Astrocyte (in vitro differentiated cells and primary cell): ENCODE measurements at regions not wholly inside any gene's neighbourhood (a gene's known extent, or its start where the extent isn't known, plus 50 kb on each side); places are given as distances from the start of the nearest gene placed in this dataset.

Experiments used
- DNase-seq: peaks from one replicate; pipeline ENCODE4 v3.0.0-alpha.2; 2010; ENCODE audit warnings: low read depth
- FAIRE-seq: peaks from 2 replicates; lab custom pipeline; 2011; peaks lifted over from hg19 to GRCh38; lab: Jason Lieb, UNC
- H2AFZ ChIP-seq: 2 replicates; pipeline ENCODE4 v1.6.0; 2012; ENCODE audit warnings: low read depth, low read length, inconsistent platforms
- H3K27ac ChIP-seq: 2 replicates; pipeline ENCODE4 v1.5.1; 2011; ENCODE audit warnings: low read depth, low read length, inconsistent platforms
- H3K27me3 ChIP-seq: 2 replicates; pipeline ENCODE4 v1.6.0; 2011; ENCODE audit warnings: low read length, inconsistent platforms; ENCODE audit not compliant: insufficient read depth
- H3K36me3 ChIP-seq: 2 replicates; pipeline ENCODE4 v1.5.1; 2011; ENCODE audit warnings: low read length, inconsistent platforms; ENCODE audit not compliant: insufficient read depth
- H3K4me1 ChIP-seq: 2 replicates; pipeline ENCODE4 v1.5.1; 2011; ENCODE audit warnings: low read length, inconsistent platforms; ENCODE audit not compliant: insufficient read depth
- H3K4me2 ChIP-seq: 2 replicates; pipeline ENCODE4 v1.6.0; 2012; ENCODE audit warnings: low read length, inconsistent platforms
- H3K4me3 ChIP-seq: 2 replicates; pipeline ENCODE4 v1.5.1; 2011; ENCODE audit warnings: low read depth, mild to moderate bottlenecking, low read length, inconsistent platforms; ENCODE audit not compliant: insufficient read depth
- H3K79me2 ChIP-seq: 2 replicates; pipeline ENCODE4 v1.6.0; 2012; ENCODE audit warnings: mild to moderate bottlenecking, low read length, inconsistent platforms; ENCODE audit not compliant: insufficient read depth
- H3K9ac ChIP-seq: 2 replicates; pipeline ENCODE4 v1.6.0; 2012; ENCODE audit warnings: mild to moderate bottlenecking, low read length, inconsistent platforms
- H3K9me3 ChIP-seq: 2 replicates; pipeline ENCODE4 v1.5.1; 2012; ENCODE audit warnings: low read depth, mild to moderate bottlenecking, low read length, inconsistent platforms; ENCODE audit not compliant: insufficient read depth
- H4K20me1 ChIP-seq: 2 replicates; pipeline ENCODE4 v1.6.0; 2012; ENCODE audit warnings: low read length, inconsistent platforms; ENCODE audit not compliant: insufficient read depth
- H3K27ac Mint-ChIP-seq: one replicate; pipeline ENCODE4 v1.8.0; 2021; ENCODE audit warnings: mild to moderate bottlenecking, mixed read lengths; ENCODE audit not compliant: unreplicated experiment
- H3K27me3 Mint-ChIP-seq: one replicate; pipeline ENCODE4 v1.8.0; 2021; ENCODE audit warnings: low read depth, mixed read lengths; ENCODE audit not compliant: unreplicated experiment
- H3K36me3 Mint-ChIP-seq: one replicate; pipeline ENCODE4 v1.8.0; 2021; ENCODE audit warnings: low read depth, mixed read lengths; ENCODE audit not compliant: unreplicated experiment
- H3K4me1 Mint-ChIP-seq: one replicate; pipeline ENCODE4 v1.8.0; 2021; ENCODE audit warnings: low read depth, mixed read lengths; ENCODE audit not compliant: unreplicated experiment
- H3K4me3 Mint-ChIP-seq: one replicate; pipeline ENCODE4 v1.8.0; 2021; ENCODE audit warnings: mild to moderate bottlenecking, moderate library complexity, mixed read lengths; ENCODE audit not compliant: unreplicated experiment
- H3K9me3 Mint-ChIP-seq: one replicate; pipeline ENCODE4 v1.8.0; 2021; ENCODE audit warnings: mild to moderate bottlenecking, mixed read lengths; ENCODE audit not compliant: unreplicated experiment
- EZH2 ChIP-seq: IDR thresholded peaks from 2 replicates; pipeline ENCODE4 v1.6.1; 2012; ENCODE audit warnings: mild to moderate bottlenecking, low read length, inconsistent platforms; ENCODE audit not compliant: insufficient read depth
- TF ChIP-seq, protein P1 (sequence below): IDR thresholded peaks from 2 replicates; pipeline ENCODE4 v1.5.1; 2011; ENCODE audit warnings: low read depth, mild to moderate bottlenecking, inconsistent platforms, low read length, moderate library complexity; ENCODE audit not compliant: insufficient read depth

DNA sequence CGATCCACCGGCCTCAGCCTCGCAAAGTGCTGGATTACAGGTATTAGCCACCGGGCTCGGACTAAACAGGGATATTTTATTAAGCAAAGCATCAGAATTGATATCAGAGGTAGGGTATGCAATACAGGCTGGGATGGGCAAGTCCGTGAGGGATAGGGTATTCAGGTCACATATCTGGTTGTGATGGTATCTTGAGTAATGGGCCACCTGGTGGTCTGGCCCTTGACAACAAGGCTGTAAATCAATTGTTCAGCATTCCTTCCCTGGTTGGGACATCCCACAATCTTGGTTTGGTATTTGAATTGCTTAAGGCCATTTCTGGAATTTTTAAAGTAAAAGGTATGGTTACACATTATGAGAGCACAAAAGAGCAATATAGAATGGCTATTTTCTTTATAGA is 1588.0 kb downstream of the SLITRK1 start:
- Histone ChIP-seq H2AFZ (no peak overlapping the region), H3K79me2 (no peaks in the 10 kb centered on the region), H3K9me3 (no peaks in the 10 kb centered on the region), H3K4me1 (no peaks in the 10 kb centered on the region), H3K4me2 (no peak overlapping the region), H3K4me3 (no peak overlapping the region), H3K9ac (no peak overlapping the region), H3K27me3 (no peaks in the 10 kb centered on the region), H4K20me1 (no peaks in the 10 kb centered on the region), H3K36me3 (no peaks in the 10 kb centered on the region), H3K27ac (no peak overlapping the region)
- Mint-ChIP-seq H3K9me3 (no peaks in the 10 kb centered on the region), H3K4me3 (no peak overlapping the region), H3K27ac (no peak overlapping the region), H3K36me3 (no peaks in the 10 kb centered on the region), H3K4me1 (no peaks in the 10 kb centered on the region), H3K27me3 (no peaks in the 10 kb centered on the region)
- FAIRE-seq = no peak
- no peak for TF ChIP-seq EZH2
- DNase-seq = no peak

DNA sequence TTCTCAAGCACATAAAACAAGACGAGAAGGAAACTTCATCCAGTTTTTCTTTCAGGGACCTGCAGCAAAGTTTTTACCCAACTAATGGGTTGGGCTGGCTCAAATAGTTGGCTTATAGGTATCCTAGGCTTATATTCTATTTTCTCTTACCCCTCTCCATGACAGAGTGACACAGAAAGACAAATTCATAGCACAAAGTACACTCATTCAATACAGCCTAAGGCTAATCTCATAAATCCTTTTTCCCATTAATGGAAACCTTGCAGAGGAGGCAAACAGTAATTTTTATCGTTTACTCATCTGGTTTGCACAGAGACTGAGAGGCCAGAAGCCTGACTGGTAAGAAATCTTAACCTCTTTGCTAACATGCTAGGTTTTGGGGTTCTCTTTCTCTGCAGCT is 1589.9 kb downstream of the SLITRK1 start:
- Histone ChIP-seq H3K27me3 (no peaks in the 10 kb centered on the region), H4K20me1 (no peaks in the 10 kb centered on the region), H3K27ac (no peak overlapping the region), H3K9me3 (no peaks in the 10 kb centered on the region), H3K4me3 (no peak overlapping the region), H3K79me2 (no peaks in the 10 kb centered on the region), H3K4me1 (no peaks in the 10 kb centered on the region), H3K4me2 (no peak overlapping the region), H2AFZ (no peak overlapping the region), H3K9ac (no peak overlapping the region), H3K36me3 (no peaks in the 10 kb centered on the region)
- no peaks in the 10 kb centered on the region for H3K27me3 Mint-ChIP-seq
- no peaks in the 10 kb centered on the region for H3K36me3 Mint-ChIP-seq
- no peak for FAIRE-seq
- no peaks in the 10 kb centered on the region for H3K4me1 Mint-ChIP-seq
- TF ChIP-seq, protein P1, sequence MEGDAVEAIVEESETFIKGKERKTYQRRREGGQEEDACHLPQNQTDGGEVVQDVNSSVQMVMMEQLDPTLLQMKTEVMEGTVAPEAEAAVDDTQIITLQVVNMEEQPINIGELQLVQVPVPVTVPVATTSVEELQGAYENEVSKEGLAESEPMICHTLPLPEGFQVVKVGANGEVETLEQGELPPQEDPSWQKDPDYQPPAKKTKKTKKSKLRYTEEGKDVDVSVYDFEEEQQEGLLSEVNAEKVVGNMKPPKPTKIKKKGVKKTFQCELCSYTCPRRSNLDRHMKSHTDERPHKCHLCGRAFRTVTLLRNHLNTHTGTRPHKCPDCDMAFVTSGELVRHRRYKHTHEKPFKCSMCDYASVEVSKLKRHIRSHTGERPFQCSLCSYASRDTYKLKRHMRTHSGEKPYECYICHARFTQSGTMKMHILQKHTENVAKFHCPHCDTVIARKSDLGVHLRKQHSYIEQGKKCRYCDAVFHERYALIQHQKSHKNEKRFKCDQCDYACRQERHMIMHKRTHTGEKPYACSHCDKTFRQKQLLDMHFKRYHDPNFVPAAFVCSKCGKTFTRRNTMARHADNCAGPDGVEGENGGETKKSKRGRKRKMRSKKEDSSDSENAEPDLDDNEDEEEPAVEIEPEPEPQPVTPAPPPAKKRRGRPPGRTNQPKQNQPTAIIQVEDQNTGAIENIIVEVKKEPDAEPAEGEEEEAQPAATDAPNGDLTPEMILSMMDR = no peak
- no peak overlapping the region for H3K4me3 Mint-ChIP-seq
- no peaks in the 10 kb centered on the region for H3K9me3 Mint-ChIP-seq
- no peak for DNase-seq
- no peak overlapping the region for H3K27ac Mint-ChIP-seq

GRCh38 chr13:82291852-82292251 is 1590.4 kb downstream of the SLITRK1 start:
- H3K27me3 Mint-ChIP-seq = no peaks in the 10 kb centered on the region
- H3K79me2 ChIP-seq = no peaks in the 10 kb centered on the region
- no peak overlapping the region for H3K4me3 Mint-ChIP-seq
- no peak overlapping the region for H3K27ac Mint-ChIP-seq
- no peak overlapping the region for H2AFZ ChIP-seq
- no peaks in the 10 kb centered on the region for H3K4me1 ChIP-seq
- H3K9me3 Mint-ChIP-seq = no peaks in the 10 kb centered on the region
- no peak overlapping the region for H3K4me2 ChIP-seq
- H3K9me3 ChIP-seq = no peaks in the 10 kb centered on the region
- FAIRE-seq (no peak), DNase-seq (no peak)
- H3K4me3 ChIP-seq = no peak overlapping the region
- H3K27me3 ChIP-seq = no peaks in the 10 kb centered on the region
- H3K27ac ChIP-seq = no peak overlapping the region
- no peaks in the 10 kb centered on the region for H3K36me3 ChIP-seq
- no peaks in the 10 kb centered on the region for H3K4me1 Mint-ChIP-seq
- H3K9ac ChIP-seq = no peak overlapping the region
- H4K20me1 ChIP-seq = no peaks in the 10 kb centered on the region
- no peaks in the 10 kb centered on the region for H3K36me3 Mint-ChIP-seq
- no peak for TF ChIP-seq EZH2
- TF ChIP-seq, protein P1 = no peak
